ENCODE measurements at regions not wholly inside any gene's neighbourhood (a gene's known extent, or its start where the extent isn't known, plus 50 kb on each side); places are given as distances from the start of the nearest gene placed in this dataset.
"Not testable (repeated sequence)": the region's sequence is repeated elsewhere in the genome, so short reads cannot be mapped to it uniquely, and the experiment has no call there.

GRCh38 chr14:106280876-106281275 is 754.5 kb downstream of the TMEM121 start:
- Histone ChIP-seq H3K4me3 (ENCODE audit: low read length) (no peak overlapping the region), H3K36me3 (ENCODE audit: control insufficient read depth, insufficient read depth, low read length, severe bottlenecking) (no peaks in the 10 kb centered on the region), H3K9ac (ENCODE audit: low read length) (no peak overlapping the region), H3K9me3 (ENCODE audit: control insufficient read depth, low read length) (no peaks in the 10 kb centered on the region), H3K27me3 (replicated peaks; ENCODE audit: control insufficient read depth, insufficient read depth, low read length) (peaks cover 10% of the 10 kb centered on the region), H3K4me1 (ENCODE audit: control insufficient read depth, insufficient read depth, low read length) (no peaks in the 10 kb centered on the region)
- DNase-seq (ENCODE audit: low read depth), result no peak

GRCh38 chr14:106286697-106287290 is 760.4 kb downstream of the TMEM121 start:
- Histone ChIP-seq H3K36me3 (ENCODE audit: control insufficient read depth, insufficient read depth, low read length, severe bottlenecking) (no peaks in the 10 kb centered on the region), H3K4me3 (ENCODE audit: low read length) (no peak overlapping the region), H3K27me3 (replicated peaks; ENCODE audit: control insufficient read depth, insufficient read depth, low read length) (no peaks in the 10 kb centered on the region), H3K9ac (ENCODE audit: low read length) (no peak overlapping the region), H3K9me3 (ENCODE audit: control insufficient read depth, low read length) (no peaks in the 10 kb centered on the region), H3K4me1 (ENCODE audit: control insufficient read depth, insufficient read depth, low read length) (no peaks in the 10 kb centered on the region)
- no peak for DNase-seq (ENCODE audit: low read depth)

- H3K9me3 ChIP-seq (ENCODE audit: control insufficient read depth, low read length), result no peaks in the 10 kb centered on the region
- no peaks in the 10 kb centered on the region for H3K36me3 ChIP-seq (ENCODE audit: control insufficient read depth, insufficient read depth, low read length, severe bottlenecking)
- no peak overlapping the region for H3K9ac ChIP-seq (ENCODE audit: low read length)
- DNase-seq (ENCODE audit: low read depth), result no peak
- H3K4me1 ChIP-seq (ENCODE audit: control insufficient read depth, insufficient read depth, low read length), result no peaks in the 10 kb centered on the region
- no peak overlapping the region for H3K4me3 ChIP-seq (ENCODE audit: low read length)
- no peaks in the 10 kb centered on the region for H3K27me3 ChIP-seq (replicated peaks; ENCODE audit: control insufficient read depth, insufficient read depth, low read length)
Measured at GRCh38 chr14:106287506-106287905, 761.1 kb downstream of the TMEM121 start.

- no peak for DNase-seq (ENCODE audit: low read depth)
- Histone ChIP-seq H3K27me3 (replicated peaks; ENCODE audit: control insufficient read depth, insufficient read depth, low read length) (no peaks in the 10 kb centered on the region), H3K4me1 (ENCODE audit: control insufficient read depth, insufficient read depth, low read length) (no peaks in the 10 kb centered on the region)
Measured at GRCh38 chr14:106291626-106292025, 765.2 kb downstream of the TMEM121 start.

GRCh38 chr14:106294324-106294723 is 767.9 kb downstream of the TMEM121 start:
- Histone ChIP-seq H3K9me3 (ENCODE audit: control insufficient read depth, low read length) (no peaks in the 10 kb centered on the region), H3K36me3 (ENCODE audit: control insufficient read depth, insufficient read depth, low read length, severe bottlenecking) (no peaks in the 10 kb centered on the region), H3K4me3 (ENCODE audit: low read length) (no peak overlapping the region), H3K27me3 (replicated peaks; ENCODE audit: control insufficient read depth, insufficient read depth, low read length) (no peaks in the 10 kb centered on the region), H3K4me1 (ENCODE audit: control insufficient read depth, insufficient read depth, low read length) (no peaks in the 10 kb centered on the region), H3K9ac (ENCODE audit: low read length) (no peak overlapping the region)
- DNase-seq (ENCODE audit: low read depth), result no peak

More at GRCh38 chr14:106291626-106292025, 765.2 kb downstream of the TMEM121 start:
- Histone ChIP-seq H3K4me3 (ENCODE audit: low read length) (no peak overlapping the region), H3K36me3 (ENCODE audit: control insufficient read depth, insufficient read depth, low read length, severe bottlenecking) (no peaks in the 10 kb centered on the region), H3K9me3 (ENCODE audit: control insufficient read depth, low read length) (no peaks in the 10 kb centered on the region), H3K9ac (ENCODE audit: low read length) (no peak overlapping the region)

GRCh38 chr14:106300951-106301510 is 774.6 kb downstream of the TMEM121 start:
- not testable (repeated sequence) for DNase-seq (ENCODE audit: low read depth); H3K9ac ChIP-seq (ENCODE audit: low read length); H3K9me3 ChIP-seq (ENCODE audit: control insufficient read depth, low read length); H3K4me3 ChIP-seq (ENCODE audit: low read length); H3K27me3 ChIP-seq (replicated peaks; ENCODE audit: control insufficient read depth, insufficient read depth, low read length); H3K36me3 ChIP-seq (ENCODE audit: control insufficient read depth, insufficient read depth, low read length, severe bottlenecking); H3K4me1 ChIP-seq (ENCODE audit: control insufficient read depth, insufficient read depth, low read length)

- DNase-seq (ENCODE audit: low read depth); H3K9me3 ChIP-seq (ENCODE audit: control insufficient read depth, low read length); H3K36me3 ChIP-seq (ENCODE audit: control insufficient read depth, insufficient read depth, low read length, severe bottlenecking); H3K27me3 ChIP-seq (replicated peaks; ENCODE audit: control insufficient read depth, insufficient read depth, low read length); H3K4me3 ChIP-seq (ENCODE audit: low read length); H3K9ac ChIP-seq (ENCODE audit: low read length); H3K4me1 ChIP-seq (ENCODE audit: control insufficient read depth, insufficient read depth, low read length): not testable (repeated sequence)
Measured at GRCh38 chr14:106301609-106302008, 775.2 kb downstream of the TMEM121 start.

GRCh38 chr14:106302661-106303060 is 776.3 kb downstream of the TMEM121 start:
- Histone ChIP-seq H3K9ac (ENCODE audit: low read length) (no peak overlapping the region), H3K4me3 (ENCODE audit: low read length) (no peak overlapping the region), H3K9me3 (ENCODE audit: control insufficient read depth, low read length) (no peaks in the 10 kb centered on the region), H3K4me1 (ENCODE audit: control insufficient read depth, insufficient read depth, low read length) (no peaks in the 10 kb centered on the region), H3K36me3 (ENCODE audit: control insufficient read depth, insufficient read depth, low read length, severe bottlenecking) (no peaks in the 10 kb centered on the region), H3K27me3 (replicated peaks; ENCODE audit: control insufficient read depth, insufficient read depth, low read length) (no peaks in the 10 kb centered on the region)
- no peak for DNase-seq (ENCODE audit: low read depth)

- no peak overlapping the region for H3K4me3 ChIP-seq (ENCODE audit: low read length)
- no peaks in the 10 kb centered on the region for H3K9me3 ChIP-seq (ENCODE audit: control insufficient read depth, low read length)
- no peaks in the 10 kb centered on the region for H3K4me1 ChIP-seq (ENCODE audit: control insufficient read depth, insufficient read depth, low read length)
- H3K36me3 ChIP-seq (ENCODE audit: control insufficient read depth, insufficient read depth, low read length, severe bottlenecking), result no peaks in the 10 kb centered on the region
- DNase-seq (ENCODE audit: low read depth), result no peak
- no peaks in the 10 kb centered on the region for H3K27me3 ChIP-seq (replicated peaks; ENCODE audit: control insufficient read depth, insufficient read depth, low read length)
- no peak overlapping the region for H3K9ac ChIP-seq (ENCODE audit: low read length)
Measured at GRCh38 chr14:106304271-106304670, 777.9 kb downstream of the TMEM121 start.

GRCh38 chr14:106308839-106309389 is 782.5 kb downstream of the TMEM121 start:
- no peaks in the 10 kb centered on the region for H3K4me1 ChIP-seq (ENCODE audit: control insufficient read depth, insufficient read depth, low read length)
- no peaks in the 10 kb centered on the region for H3K36me3 ChIP-seq (ENCODE audit: control insufficient read depth, insufficient read depth, low read length, severe bottlenecking)
- DNase-seq (ENCODE audit: low read depth), result no peak
- no peak overlapping the region for H3K9ac ChIP-seq (ENCODE audit: low read length)
- H3K27me3 ChIP-seq (replicated peaks; ENCODE audit: control insufficient read depth, insufficient read depth, low read length), result no peaks in the 10 kb centered on the region
- H3K9me3 ChIP-seq (ENCODE audit: control insufficient read depth, low read length), result no peaks in the 10 kb centered on the region
- H3K4me3 ChIP-seq (ENCODE audit: low read length), result no peak overlapping the region

- no peak overlapping the region for H3K4me3 ChIP-seq (ENCODE audit: low read length)
- no peaks in the 10 kb centered on the region for H3K27me3 ChIP-seq (replicated peaks; ENCODE audit: control insufficient read depth, insufficient read depth, low read length)
- no peak for DNase-seq (ENCODE audit: low read depth)
- H3K9me3 ChIP-seq (ENCODE audit: control insufficient read depth, low read length), result no peaks in the 10 kb centered on the region
- no peaks in the 10 kb centered on the region for H3K36me3 ChIP-seq (ENCODE audit: control insufficient read depth, insufficient read depth, low read length, severe bottlenecking)
- no peak overlapping the region for H3K9ac ChIP-seq (ENCODE audit: low read length)
- H3K4me1 ChIP-seq (ENCODE audit: control insufficient read depth, insufficient read depth, low read length), result no peaks in the 10 kb centered on the region
Measured at GRCh38 chr14:106309423-106309822, 783.0 kb downstream of the TMEM121 start.

GRCh38 chr14:106315436-106315835 is 789.1 kb downstream of the TMEM121 start:
- no peak overlapping the region for H3K9ac ChIP-seq (ENCODE audit: low read length)
- DNase-seq (ENCODE audit: low read depth), result no peak
- no peak overlapping the region for H3K4me3 ChIP-seq (ENCODE audit: low read length)
- H3K36me3 ChIP-seq (ENCODE audit: control insufficient read depth, insufficient read depth, low read length, severe bottlenecking), result no peaks in the 10 kb centered on the region
- peaks cover 3% of the 10 kb centered on the region for H3K9me3 ChIP-seq (ENCODE audit: control insufficient read depth, low read length)
- no peaks in the 10 kb centered on the region for H3K27me3 ChIP-seq (replicated peaks; ENCODE audit: control insufficient read depth, insufficient read depth, low read length)
- no peaks in the 10 kb centered on the region for H3K4me1 ChIP-seq (ENCODE audit: control insufficient read depth, insufficient read depth, low read length)
